ENCODE measurements at regions not wholly inside any gene's neighbourhood (a gene's known extent, or its start where the extent isn't known, plus 50 kb on each side); places are given as distances from the start of the nearest gene placed in this dataset.
"Not testable (repeated sequence)": the region's sequence is repeated elsewhere in the genome, so short reads cannot be mapped to it uniquely, and the experiment has no call there.

DNA sequence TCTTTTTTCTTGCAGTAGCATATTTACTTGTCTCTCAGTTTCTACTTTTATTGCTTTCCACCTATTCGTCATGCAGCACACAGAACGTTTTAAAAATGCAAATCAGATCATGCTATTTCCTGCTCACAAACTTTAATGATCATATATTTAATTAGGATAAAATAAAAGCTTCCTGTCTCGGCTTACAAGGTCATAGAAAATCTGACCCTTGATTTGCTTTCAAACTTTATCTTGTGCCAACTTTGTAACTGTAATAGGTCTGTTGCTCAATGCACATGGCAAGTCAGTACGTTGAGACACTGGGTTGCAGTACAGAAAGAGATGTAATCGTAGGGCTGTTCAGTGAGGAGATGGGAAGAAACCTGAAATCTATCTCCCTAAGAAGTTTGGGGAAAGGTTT lies 95.6 kb upstream of the CSNK1A1L start:
- Histone ChIP-seq H3K27ac (no peak overlapping the region), H3K4me1 (replicated peaks in 1 of 2) (no peaks in the 10 kb centered on the region), H3K4me3 (no peak overlapping the region)
- WGBS, 10 experiments = 45 to 89% (median 83%) methylated on average over 4 to 5 of the region's 5 CpGs
- ATAC-seq (replicated peaks in 6 of 8) = no peak
- in situ Hi-C loops (cut with MboI; ENCODE audit: low pct_unique_long_range_greater_than_20kb in 2 of 9, low sequenced_read_pairs in 9 of 9, unreplicated experiment in 9 of 9) = no loop called here

DNA sequence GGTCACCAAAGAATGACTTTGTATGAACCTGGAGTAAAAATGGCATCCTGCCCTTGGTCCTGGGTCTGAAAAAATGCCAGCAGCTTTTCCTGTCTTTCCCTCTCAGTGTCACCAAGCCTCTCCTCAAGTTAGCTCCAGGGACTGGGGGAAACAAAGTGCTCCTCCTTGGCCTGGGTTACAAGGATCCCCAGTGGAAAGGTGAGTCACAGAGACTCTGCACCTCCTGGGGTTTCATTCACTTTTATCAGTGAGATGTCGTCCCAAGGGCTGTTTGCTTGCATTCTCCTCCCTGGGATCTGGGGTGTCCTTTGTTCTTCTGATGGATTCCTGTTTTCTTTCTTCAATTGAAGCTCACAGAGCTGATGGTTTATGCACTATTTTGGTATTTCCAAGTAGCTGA lies 93.2 kb upstream of the CSNK1A1L start:
- no peak for ATAC-seq (replicated peaks in 6 of 8)
- in situ Hi-C loops (cut with MboI; ENCODE audit: low pct_unique_long_range_greater_than_20kb in 2 of 9, low sequenced_read_pairs in 9 of 9, unreplicated experiment in 9 of 9) = no loop called here
- Histone ChIP-seq H3K4me3 (no peak overlapping the region), H3K27ac (no peak overlapping the region), H3K4me1 (replicated peaks in 1 of 2) (no peaks in the 10 kb centered on the region)
- WGBS, 10 experiments = 0 to 43% (median 38%) methylated on average over 1 of the region's 1 CpG; no CpG with 5 or more reads in 7 of the 10 experiments

DNA sequence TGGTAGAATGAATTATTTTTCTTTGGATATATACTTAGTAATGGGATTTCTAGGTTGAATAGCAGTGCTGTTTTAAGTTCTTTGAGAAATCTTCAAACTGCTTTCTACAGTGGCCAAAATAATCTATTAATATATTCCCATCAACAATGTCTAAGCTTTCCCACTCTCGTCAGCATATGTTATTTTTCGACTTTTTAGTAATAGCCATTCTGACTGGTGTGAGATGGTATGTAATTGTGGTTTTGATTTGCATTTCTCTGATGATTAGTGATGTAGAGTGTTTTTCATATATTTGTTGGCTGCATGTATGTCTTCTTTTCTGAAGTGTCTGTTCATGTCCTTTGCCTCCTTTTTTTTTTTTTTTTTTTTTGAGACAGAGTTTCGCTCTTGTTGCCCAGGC lies 90.2 kb upstream of the CSNK1A1L start:
- Histone ChIP-seq H3K4me1 (replicated peaks in 1 of 2) (no peaks in the 10 kb centered on the region), H3K27ac (no peak overlapping the region), H3K4me3 (no peak overlapping the region)
- no peak for ATAC-seq (replicated peaks in 6 of 8)
- in situ Hi-C loops (cut with MboI; ENCODE audit: low pct_unique_long_range_greater_than_20kb in 2 of 9, low sequenced_read_pairs in 9 of 9, unreplicated experiment in 9 of 9) = no loop called here
- WGBS, 10 experiments = 21 to 100% (median 93%) methylated on average over 2 to 3 of the region's 3 CpGs; no CpG with 5 or more reads in 2 of the 10 experiments

DNA sequence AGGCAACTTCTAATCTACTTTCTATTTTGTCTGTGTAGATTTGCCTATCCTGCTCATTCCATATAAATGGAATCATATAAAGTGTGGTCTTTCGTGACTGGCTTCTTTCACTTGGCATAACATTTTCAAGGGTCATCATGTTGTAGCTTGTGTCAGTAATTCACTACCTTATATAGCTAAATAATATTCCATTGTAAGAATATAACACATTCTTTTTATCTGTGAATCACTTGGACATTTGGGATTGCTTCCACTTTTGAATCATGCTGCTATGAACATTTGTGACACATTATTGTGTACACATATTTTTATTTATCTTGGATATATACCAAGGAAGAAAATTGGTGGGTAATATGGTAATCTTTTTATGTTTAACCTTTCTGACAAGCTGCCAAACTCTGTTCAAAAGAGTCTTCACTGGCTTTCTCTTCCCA lies 89.0 kb upstream of the CSNK1A1L start:
- ATAC-seq (replicated peaks in 6 of 8) = no peak
- 13 to 100% (median 55%) methylated on average over 1 of the region's 1 CpG; no CpG with 5 or more reads in 2 of the 10 experiments for WGBS, 10 experiments
- Histone ChIP-seq H3K4me1 (replicated peaks in 1 of 2) (no peaks in the 10 kb centered on the region), H3K27ac (no peak overlapping the region), H3K4me3 (no peak overlapping the region)
- in situ Hi-C loops (cut with MboI; ENCODE audit: low pct_unique_long_range_greater_than_20kb in 2 of 9, low sequenced_read_pairs in 9 of 9, unreplicated experiment in 9 of 9) = no loop called here

DNA sequence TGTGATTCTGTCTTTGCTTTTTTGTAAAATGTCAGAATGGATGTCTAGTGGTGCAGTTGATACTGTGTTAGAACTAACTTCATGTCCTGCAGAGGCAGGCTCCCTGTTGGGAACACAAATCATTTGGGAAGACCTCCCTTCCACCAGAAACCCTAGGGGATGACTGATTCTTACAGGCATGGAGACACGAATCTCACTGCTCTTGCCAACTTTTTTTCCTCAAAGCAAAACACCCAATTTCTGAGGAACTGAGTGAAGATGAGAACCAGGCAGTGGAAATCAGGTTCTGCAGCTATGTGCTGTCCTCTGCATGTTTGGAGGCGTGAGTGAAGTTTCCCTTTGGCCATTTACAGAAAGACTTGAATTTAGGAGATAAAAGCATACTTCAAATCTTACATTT lies 87.5 kb upstream of the CSNK1A1L start:
- Histone ChIP-seq H3K4me1 (replicated peaks in 1 of 2) (no peaks in the 10 kb centered on the region), H3K27ac (no peak overlapping the region), H3K4me3 (no peak overlapping the region)
- ATAC-seq (replicated peaks in 6 of 8) = no peak
- 0 to 70% (median 42%) methylated on average over 1 to 2 of the region's 2 CpGs; no CpG with 5 or more reads in 1 of the 10 experiments for WGBS, 10 experiments
- in situ Hi-C loops (cut with MboI; ENCODE audit: low pct_unique_long_range_greater_than_20kb in 2 of 9, low sequenced_read_pairs in 9 of 9, unreplicated experiment in 9 of 9) = no loop called here

DNA sequence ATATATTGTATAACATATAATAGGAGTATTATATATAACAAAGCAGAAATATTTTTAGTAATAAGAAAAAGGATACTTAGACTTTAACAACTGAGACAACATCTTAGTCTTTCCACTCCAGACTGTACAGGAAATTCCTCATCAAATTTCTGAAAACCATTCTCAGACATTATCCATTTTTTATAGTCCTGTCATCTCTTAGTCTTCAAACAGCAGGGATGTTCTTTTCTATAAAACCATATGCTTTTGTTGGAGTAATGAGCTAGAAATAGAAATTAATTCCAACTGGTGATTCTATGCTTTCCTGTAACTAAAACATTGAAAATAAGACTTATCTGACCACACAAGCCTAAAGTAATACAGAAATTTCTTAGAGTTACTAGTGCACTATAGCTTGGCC lies 82.2 kb upstream of the CSNK1A1L start:
- Histone ChIP-seq H3K4me3 (no peak overlapping the region), H3K27ac (no peak overlapping the region), H3K4me1 (replicated peaks in 1 of 2) (no peaks in the 10 kb centered on the region)
- in situ Hi-C loops (cut with MboI; ENCODE audit: low pct_unique_long_range_greater_than_20kb in 2 of 9, low sequenced_read_pairs in 9 of 9, unreplicated experiment in 9 of 9) = no loop called here
- no peak for ATAC-seq (replicated peaks in 6 of 8)

DNA sequence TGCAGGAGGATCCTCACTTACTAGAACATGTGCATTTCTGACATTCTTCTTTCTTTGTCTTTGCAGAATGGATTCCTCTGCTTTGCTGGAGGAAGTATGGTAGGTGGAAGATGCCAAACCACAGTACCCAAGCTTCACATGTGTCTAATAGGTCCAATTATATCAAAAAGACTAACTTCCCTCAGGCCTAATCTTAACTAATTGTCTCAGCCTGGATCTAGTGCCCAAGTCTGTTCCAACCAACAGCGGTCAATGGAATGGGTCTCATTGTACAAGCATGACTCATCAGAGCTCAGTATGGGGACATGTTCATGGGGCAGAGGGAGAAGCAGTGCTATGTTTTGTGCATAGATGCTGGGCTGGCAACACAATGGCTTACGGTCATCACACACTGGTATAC lies 81.6 kb upstream of the CSNK1A1L start:
- H3K27ac ChIP-seq = no peak overlapping the region
- 43 to 100% (median 89%) methylated on average over 1 to 2 of the region's 2 CpGs; no CpG with 5 or more reads in 4 of the 10 experiments for WGBS, 10 experiments
- H3K4me3 ChIP-seq = no peak overlapping the region

DNA sequence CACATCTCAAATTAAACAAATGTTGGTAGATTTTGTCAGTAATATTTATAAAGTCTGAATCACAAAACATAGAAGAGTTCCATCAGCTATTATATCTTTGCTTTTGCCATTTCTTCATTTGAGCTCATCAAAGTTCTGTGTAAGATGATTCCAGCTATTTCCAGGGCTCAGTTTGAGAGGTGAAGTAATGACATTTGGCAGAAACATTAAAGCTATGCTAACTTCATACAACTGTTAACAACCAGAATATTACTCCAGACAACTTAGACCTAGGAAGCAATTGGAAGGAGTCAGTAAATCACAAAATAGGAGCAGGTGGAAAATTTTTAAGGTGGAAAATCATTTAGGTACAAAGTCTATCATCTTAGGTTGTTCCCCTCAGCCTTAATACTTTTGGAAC lies 76.2 kb upstream of the CSNK1A1L start:
- Histone ChIP-seq H3K27ac (no peak overlapping the region), H3K4me1 (replicated peaks in 1 of 2) (no peaks in the 10 kb centered on the region), H3K4me3 (no peak overlapping the region)
- in situ Hi-C loops (cut with MboI; ENCODE audit: low pct_unique_long_range_greater_than_20kb in 2 of 9, low sequenced_read_pairs in 9 of 9, unreplicated experiment in 9 of 9) = no loop called here
- ATAC-seq (replicated peaks in 6 of 8) = no peak

More for the DNA sequence above, 81.6 kb upstream of the CSNK1A1L start:
- in situ Hi-C loops (cut with MboI; ENCODE audit: low pct_unique_long_range_greater_than_20kb in 2 of 9, low sequenced_read_pairs in 9 of 9, unreplicated experiment in 9 of 9) = no loop called here
- no peaks in the 10 kb centered on the region for H3K4me1 ChIP-seq (replicated peaks in 1 of 2)
- ATAC-seq (replicated peaks in 6 of 8) = no peak

DNA sequence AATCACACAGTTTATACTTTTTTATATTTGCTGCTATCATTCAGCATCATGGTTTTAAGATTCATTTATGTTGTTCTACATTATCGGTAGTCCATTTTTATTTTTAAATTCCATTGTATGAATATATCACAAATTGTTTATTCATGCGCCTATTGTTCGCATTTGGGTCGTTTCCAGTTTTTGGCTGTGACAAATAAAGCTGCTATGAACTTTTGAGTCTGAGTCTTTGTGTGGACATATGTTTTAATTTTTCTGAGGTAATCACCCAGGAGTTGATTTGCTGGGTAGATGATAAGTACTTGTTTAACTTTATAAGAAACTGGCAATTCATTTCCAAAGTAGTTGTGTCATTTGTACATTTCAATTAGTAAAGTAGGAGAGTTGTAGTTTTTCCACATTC lies 74.2 kb upstream of the CSNK1A1L start:
- Histone ChIP-seq H3K27ac (no peak overlapping the region), H3K4me3 (no peak overlapping the region), H3K4me1 (replicated peaks in 1 of 2) (no peaks in the 10 kb centered on the region)
- whole genome bisulfite sequencing, 10 experiments = 25 to 97% (median 79%) methylated on average over 3 to 4 of the region's 4 CpGs; no CpG with 5 or more reads in 1 of the 10 experiments
- in situ Hi-C loops (cut with MboI; ENCODE audit: low pct_unique_long_range_greater_than_20kb in 2 of 9, low sequenced_read_pairs in 9 of 9, unreplicated experiment in 9 of 9) = no loop called here
- ATAC-seq (replicated peaks in 6 of 8) = no peak

DNA sequence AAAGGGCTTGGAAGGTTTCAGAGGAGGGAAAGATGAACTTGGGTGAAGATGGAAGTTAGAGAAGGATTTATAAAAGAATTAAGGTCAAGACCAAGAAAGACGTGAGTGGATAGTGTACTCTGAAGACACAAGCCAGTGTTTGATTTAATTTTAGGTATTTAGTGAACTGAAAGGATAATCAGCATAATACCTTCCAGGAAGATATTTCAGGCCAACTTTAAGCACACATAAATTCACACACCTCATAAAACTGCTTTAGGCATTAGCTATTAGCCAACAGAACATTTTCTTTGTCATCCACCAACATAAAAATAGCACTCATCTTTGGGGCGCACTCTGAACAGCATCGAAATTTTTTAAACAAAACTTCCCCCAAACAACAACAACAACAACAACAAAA lies 71.7 kb upstream of the CSNK1A1L start:
- 50 to 100% (median 81%) methylated on average over 1 to 3 of the region's 3 CpGs for WGBS, 10 experiments
- no peaks in the 10 kb centered on the region for H3K4me1 ChIP-seq (replicated peaks in 1 of 2)
- no peak for ATAC-seq (replicated peaks in 6 of 8)

DNA sequence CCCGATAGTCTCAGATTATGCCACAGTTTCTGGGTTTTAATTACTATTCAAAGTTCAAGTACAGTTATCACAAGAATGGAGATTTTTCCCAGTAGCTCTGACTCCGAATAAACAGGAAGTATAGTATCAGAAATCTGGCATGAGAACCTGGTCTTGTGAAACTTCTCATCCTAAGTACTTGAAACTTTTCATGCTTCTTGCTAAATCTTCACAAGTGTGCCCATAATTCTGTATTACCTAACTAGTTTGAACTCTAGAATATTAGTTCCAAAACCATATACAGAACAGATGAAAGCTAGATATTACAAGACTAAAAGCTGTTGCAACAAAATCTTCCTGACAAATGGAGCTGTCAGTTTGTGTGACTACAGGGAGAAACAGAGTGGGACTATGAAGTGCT lies 70.5 kb upstream of the CSNK1A1L start:
- WGBS, 10 experiments = 0 to 100% (median 87%) methylated on average over 1 to 2 of the region's 2 CpGs
- ATAC-seq (replicated peaks in 6 of 8) = peak in 1 of 8 experiments; percentile 35

More for the DNA sequence above, 71.7 kb upstream of the CSNK1A1L start:
- Histone ChIP-seq H3K27ac (no peak overlapping the region), H3K4me3 (no peak overlapping the region)
- in situ Hi-C loops (cut with MboI; ENCODE audit: low pct_unique_long_range_greater_than_20kb in 2 of 9, low sequenced_read_pairs in 9 of 9, unreplicated experiment in 9 of 9) = no loop called here

DNA sequence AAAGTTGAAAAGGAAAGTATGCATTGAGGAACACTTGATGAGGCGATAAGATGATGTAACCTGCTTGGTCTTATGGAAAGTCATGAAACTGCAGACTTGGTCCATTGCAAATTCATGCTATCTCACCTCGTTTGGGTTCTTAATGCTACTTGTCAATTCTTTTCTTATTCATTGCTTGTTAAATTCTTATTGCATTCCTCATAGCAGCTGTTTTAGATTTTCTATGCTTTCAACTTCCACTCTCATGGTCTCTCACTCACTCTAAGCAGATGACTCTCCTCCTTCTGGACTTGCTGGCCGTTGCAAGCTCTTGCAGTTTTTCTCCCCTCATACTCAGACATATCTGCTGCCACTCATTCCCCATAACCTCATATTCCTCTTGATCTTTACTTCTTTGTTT lies 67.8 kb upstream of the CSNK1A1L start:
- Histone ChIP-seq H3K4me1 (replicated peaks in 1 of 2) (no peaks in the 10 kb centered on the region), H3K4me3 (no peak overlapping the region), H3K27ac (no peak overlapping the region)
- WGBS, 10 experiments = 0 to 92% (median 56%) methylated on average over 1 to 3 of the region's 3 CpGs
- ATAC-seq (replicated peaks in 6 of 8) = peak in 2 of 8 experiments; percentile 83 to 91
- in situ Hi-C loops (cut with MboI; ENCODE audit: low pct_unique_long_range_greater_than_20kb in 2 of 9, low sequenced_read_pairs in 9 of 9, unreplicated experiment in 9 of 9) = no loop called here

More for the DNA sequence above, 70.5 kb upstream of the CSNK1A1L start:
- in situ Hi-C loops (cut with MboI; ENCODE audit: low pct_unique_long_range_greater_than_20kb in 2 of 9, low sequenced_read_pairs in 9 of 9, unreplicated experiment in 9 of 9) = no loop called here
- Histone ChIP-seq H3K27ac (no peak overlapping the region), H3K4me3 (no peak overlapping the region), H3K4me1 (replicated peaks in 1 of 2) (no peaks in the 10 kb centered on the region)

DNA sequence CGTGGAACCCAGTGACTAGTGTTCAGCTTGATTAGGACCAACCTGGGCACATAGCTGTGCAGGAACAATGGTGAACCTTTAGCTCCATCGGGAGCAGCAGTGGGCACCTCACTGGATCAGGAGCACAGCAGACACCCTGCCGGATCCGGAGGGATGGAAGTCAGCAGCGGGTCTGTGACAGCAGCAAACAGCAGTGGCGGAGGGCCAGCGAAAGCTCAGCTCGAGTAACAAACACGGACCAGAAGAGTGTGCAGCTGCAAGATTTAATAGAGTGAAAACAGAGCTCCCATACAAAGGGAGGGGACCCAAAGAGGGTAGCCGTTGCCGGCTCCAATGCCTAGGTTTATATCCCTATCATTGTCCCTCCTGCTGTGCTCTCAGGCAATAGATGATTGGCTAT lies 66.8 kb upstream of the CSNK1A1L start:
- in situ Hi-C loops (cut with MboI; ENCODE audit: low pct_unique_long_range_greater_than_20kb in 2 of 9, low sequenced_read_pairs in 9 of 9, unreplicated experiment in 9 of 9); ATAC-seq (replicated peaks in 6 of 8); H3K4me3 ChIP-seq; H3K4me1 ChIP-seq (replicated peaks in 1 of 2); H3K27ac ChIP-seq: not testable (repeated sequence)
- WGBS, 10 experiments = 11 to 100% (median 71%) methylated on average over 2 to 9 of the region's 11 CpGs; no CpG with 5 or more reads in 4 of the 10 experiments

DNA sequence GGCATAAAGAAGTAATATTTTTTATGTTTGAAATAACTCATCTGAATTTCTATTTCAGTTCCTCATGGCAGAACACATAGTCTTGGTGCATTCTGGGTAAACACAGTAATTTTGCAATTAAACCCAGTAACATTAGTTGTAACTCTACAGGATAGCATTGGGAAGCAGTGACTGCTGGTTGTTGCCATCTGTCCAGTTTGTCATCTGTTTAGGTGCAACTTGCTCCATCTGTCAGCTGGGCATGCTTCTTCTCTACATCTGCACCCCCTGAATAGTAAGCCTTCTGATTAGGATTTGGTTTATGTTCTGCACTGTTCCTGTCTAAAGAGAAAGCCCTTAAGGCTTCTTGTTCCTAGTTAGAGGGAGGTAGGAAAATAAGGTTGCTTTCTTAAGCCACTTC lies 63.5 kb upstream of the CSNK1A1L start:
- no peak for ATAC-seq (replicated peaks in 6 of 8)
- H3K4me1 ChIP-seq (replicated peaks in 1 of 2) = no peaks in the 10 kb centered on the region
- H3K27ac ChIP-seq = no peak overlapping the region
- H3K4me3 ChIP-seq = no peak overlapping the region
- in situ Hi-C loops (cut with MboI; ENCODE audit: low pct_unique_long_range_greater_than_20kb in 2 of 9, low sequenced_read_pairs in 9 of 9, unreplicated experiment in 9 of 9) = no loop called here

DNA sequence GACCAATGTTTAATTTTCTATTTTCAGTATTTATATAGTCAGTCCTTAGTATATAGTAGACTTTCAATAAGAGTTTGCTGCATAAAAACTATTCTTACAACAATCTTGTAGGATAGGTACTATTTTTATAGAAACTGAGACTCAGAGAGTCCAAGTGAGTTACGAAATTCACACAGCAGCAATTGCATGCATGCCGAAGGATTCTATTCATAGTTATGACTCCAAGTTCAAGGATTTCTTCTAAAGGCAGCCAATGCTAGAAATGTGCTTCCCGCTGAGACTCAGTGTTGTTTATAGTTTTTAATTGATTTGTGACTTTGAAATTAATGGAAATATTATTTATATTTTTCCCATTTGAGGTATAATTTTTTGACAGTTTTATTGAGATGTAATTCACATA lies 62.7 kb upstream of the CSNK1A1L start:
- Histone ChIP-seq H3K4me3 (no peak overlapping the region), H3K27ac (no peak overlapping the region), H3K4me1 (replicated peaks in 1 of 2) (no peaks in the 10 kb centered on the region)
- ATAC-seq (replicated peaks in 6 of 8) = no peak
- 51 to 100% (median 69%) methylated on average over 1 to 3 of the region's 3 CpGs; no CpG with 5 or more reads in 1 of the 10 experiments for WGBS, 10 experiments
- in situ Hi-C loops (cut with MboI; ENCODE audit: low pct_unique_long_range_greater_than_20kb in 2 of 9, low sequenced_read_pairs in 9 of 9, unreplicated experiment in 9 of 9) = no loop called here
